ENCODE measurements at regions not wholly inside any gene's neighbourhood (a gene's known extent, or its start where the extent isn't known, plus 50 kb on each side); places are given as distances from the start of the nearest gene placed in this dataset.

DNA sequence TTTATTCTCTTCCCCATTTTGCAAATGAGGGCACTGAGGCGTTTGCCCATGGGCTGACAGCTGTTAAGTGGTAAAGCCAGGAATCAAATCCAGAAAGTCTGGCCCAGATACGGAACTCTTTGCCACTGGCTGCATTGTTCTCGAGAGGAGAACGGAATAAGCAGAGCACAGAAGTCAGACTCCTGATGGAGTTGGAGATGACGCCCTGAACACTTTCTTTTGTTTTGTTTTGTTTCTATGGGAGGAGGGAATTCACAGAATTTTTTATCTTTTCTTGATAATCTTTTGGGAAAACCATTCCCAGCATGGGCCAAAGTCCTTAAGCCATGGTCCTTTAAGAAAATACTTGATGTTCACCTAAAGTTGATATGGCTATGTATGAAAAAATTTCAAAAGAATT, 322.2 kb downstream of the RDH14 start:
- intact Hi-C loops (cut with DNase I), result no loop called here

DNA sequence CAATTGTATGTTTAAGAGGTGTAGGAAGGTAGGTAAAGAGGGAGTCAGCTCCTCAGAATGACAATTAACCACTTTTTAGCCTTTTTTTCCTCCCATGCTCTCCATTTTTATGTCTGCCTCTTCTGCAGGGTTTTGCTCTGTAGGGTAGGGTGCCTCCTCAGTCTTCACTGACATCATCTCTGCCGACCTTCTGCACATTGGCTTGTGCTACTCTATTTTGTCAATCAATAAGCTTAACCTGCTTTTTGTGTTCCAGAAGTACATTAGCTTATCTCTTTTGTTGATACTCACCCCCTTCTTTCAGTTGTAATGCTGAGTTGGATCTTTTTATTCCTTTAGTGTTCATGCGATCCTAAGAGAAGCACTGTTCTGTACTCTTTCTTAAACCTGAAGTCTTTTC, 323.2 kb downstream of the RDH14 start:
- DNase-seq (no peak), ATAC-seq (no peak)
- Histone ChIP-seq H3K4me1 (no peaks in the 10 kb centered on the region), H3K27me3 (no peaks in the 10 kb centered on the region), H3K27ac (no peak overlapping the region), H3K4me3 (no peak overlapping the region), H3K9me3 (no peaks in the 10 kb centered on the region), H3K36me3 (replicated peaks in 1 of 2; ENCODE audit: insufficient read depth in 1 of 2, low read depth in 2 of 2) (no peaks in the 10 kb centered on the region)
- intact Hi-C loops (cut with DNase I), result no loop called here
- 8 to 26% methylated on average over 2 of the region's 2 CpGs for WGBS, 2 donors
- no peak for TF ChIP-seq POLR2A (IDR thresholded peaks at IDR 0.05)
- TF ChIP-seq, protein P1, sequence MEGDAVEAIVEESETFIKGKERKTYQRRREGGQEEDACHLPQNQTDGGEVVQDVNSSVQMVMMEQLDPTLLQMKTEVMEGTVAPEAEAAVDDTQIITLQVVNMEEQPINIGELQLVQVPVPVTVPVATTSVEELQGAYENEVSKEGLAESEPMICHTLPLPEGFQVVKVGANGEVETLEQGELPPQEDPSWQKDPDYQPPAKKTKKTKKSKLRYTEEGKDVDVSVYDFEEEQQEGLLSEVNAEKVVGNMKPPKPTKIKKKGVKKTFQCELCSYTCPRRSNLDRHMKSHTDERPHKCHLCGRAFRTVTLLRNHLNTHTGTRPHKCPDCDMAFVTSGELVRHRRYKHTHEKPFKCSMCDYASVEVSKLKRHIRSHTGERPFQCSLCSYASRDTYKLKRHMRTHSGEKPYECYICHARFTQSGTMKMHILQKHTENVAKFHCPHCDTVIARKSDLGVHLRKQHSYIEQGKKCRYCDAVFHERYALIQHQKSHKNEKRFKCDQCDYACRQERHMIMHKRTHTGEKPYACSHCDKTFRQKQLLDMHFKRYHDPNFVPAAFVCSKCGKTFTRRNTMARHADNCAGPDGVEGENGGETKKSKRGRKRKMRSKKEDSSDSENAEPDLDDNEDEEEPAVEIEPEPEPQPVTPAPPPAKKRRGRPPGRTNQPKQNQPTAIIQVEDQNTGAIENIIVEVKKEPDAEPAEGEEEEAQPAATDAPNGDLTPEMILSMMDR (IDR thresholded peaks at IDR 0.05), result no peak

More for the DNA sequence above, 322.2 kb downstream of the RDH14 start:
- ATAC-seq, result no peak
- TF ChIP-seq, protein P1 (IDR thresholded peaks at IDR 0.05), result no peak
- no peak for TF ChIP-seq POLR2A (IDR thresholded peaks at IDR 0.05)
- Histone ChIP-seq H3K4me3 (no peak overlapping the region), H3K4me1 (no peaks in the 10 kb centered on the region), H3K27ac (no peak overlapping the region), H3K9me3 (no peaks in the 10 kb centered on the region), H3K36me3 (replicated peaks in 1 of 2; ENCODE audit: insufficient read depth in 1 of 2, low read depth in 2 of 2) (no peaks in the 10 kb centered on the region), H3K27me3 (no peaks in the 10 kb centered on the region)
- no peak for DNase-seq
- WGBS, 2 donors, result 62 to 70% methylated on average over 5 of the region's 5 CpGs

DNA sequence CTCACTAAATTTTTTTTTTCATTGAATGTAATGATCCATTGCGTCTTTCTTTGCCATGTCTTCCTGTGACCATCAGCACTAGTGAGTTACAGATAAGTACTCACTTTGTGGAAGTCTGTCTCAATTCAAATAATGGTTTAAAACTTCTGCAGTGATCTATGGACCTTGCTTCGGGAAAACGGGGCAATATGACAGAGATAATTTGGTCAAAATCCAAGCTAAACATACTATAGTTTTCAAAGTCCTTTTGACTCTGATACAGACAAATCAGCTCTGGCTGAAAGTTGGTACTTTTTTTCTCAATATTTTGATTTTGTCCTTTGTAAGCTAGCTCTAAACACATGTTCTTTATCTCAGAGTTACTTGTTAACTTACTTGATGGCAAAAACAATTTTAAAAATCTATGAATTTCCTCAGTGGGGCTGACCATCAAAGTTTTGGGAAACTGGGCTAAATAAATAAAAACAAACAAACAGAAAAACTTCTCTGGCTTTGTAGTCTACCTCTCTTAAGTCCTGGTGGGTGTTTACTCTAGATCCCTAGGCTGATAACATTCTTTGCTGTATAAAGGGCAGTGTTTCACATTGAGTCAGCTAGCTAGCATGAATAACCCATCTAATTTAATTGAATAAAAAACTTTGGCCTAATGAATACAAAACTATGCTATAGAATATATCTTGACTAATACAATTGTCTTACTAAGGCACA, 327.6 kb downstream of the RDH14 start:
- 9 to 21% methylated on average over 3 of the region's 3 CpGs for WGBS, 2 donors
- H3K36me3 ChIP-seq (replicated peaks in 1 of 2; ENCODE audit: insufficient read depth in 1 of 2, low read depth in 2 of 2), result no peaks in the 10 kb centered on the region
- no peak for TF ChIP-seq POLR2A (IDR thresholded peaks at IDR 0.05)
- TF ChIP-seq, protein P1 (IDR thresholded peaks at IDR 0.05), result no peak
- H3K27me3 ChIP-seq, result no peaks in the 10 kb centered on the region
- ATAC-seq (no peak), DNase-seq (no peak)
- no peaks in the 10 kb centered on the region for H3K4me1 ChIP-seq
- intact Hi-C loops (cut with DNase I), result no loop called here
- no peak overlapping the region for H3K4me3 ChIP-seq
- H3K27ac ChIP-seq, result no peak overlapping the region
- H3K9me3 ChIP-seq, result no peaks in the 10 kb centered on the region

DNA sequence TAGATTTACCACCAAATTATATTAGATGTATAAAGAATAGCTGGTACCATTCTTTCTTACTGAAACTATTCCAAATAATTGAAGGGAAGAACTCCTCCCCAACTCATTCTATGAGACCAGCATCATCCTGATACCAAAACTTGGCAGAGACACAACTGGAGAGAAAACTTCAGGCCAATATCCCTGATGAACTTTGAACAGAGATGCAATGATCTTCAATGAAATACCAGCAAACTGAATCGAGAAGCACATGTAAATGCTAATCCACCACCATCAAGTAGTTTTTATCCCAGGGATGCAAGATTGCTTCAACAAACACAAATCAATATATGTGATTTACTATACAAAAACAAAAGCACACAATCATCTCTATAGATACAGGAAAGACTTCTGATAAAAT, 329.8 kb downstream of the RDH14 start:
- WGBS, 2 donors, result 41 to 52% methylated on average over 1 of the region's 1 CpG
- TF ChIP-seq, protein P1 (IDR thresholded peaks at IDR 0.05), result no peak
- TF ChIP-seq POLR2A (IDR thresholded peaks at IDR 0.05), result no peak
- no peaks in the 10 kb centered on the region for H3K9me3 ChIP-seq
- H3K36me3 ChIP-seq (replicated peaks in 1 of 2; ENCODE audit: insufficient read depth in 1 of 2, low read depth in 2 of 2), result no peaks in the 10 kb centered on the region
- H3K27ac ChIP-seq, result no peak overlapping the region
- H3K27me3 ChIP-seq, result no peaks in the 10 kb centered on the region
- no peak overlapping the region for H3K4me3 ChIP-seq
- intact Hi-C loops (cut with DNase I), result no loop called here
- no peaks in the 10 kb centered on the region for H3K4me1 ChIP-seq
- DNase-seq (no peak), ATAC-seq (no peak)

DNA sequence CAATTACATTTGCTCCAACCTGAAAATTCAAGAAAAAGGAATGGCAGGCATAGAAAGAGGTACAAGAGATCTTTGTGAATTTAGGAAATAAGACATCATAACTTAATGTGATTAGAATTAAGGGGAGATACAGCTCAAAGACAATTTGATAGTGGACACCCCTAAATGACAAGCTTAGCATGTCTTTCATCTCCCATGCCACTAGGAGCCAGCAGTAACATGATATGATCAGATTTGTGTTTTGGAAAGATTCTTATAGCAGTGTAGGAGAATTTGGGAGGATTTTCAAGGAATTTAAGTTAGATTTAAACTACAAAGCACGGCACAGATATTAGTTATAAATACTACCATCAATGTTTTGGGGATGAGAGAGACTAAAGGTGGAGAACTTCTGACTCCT, 340.8 kb downstream of the RDH14 start:
- WGBS, 2 donors, result 0% methylated on average over 1 of the region's 1 CpG
- TF ChIP-seq POLR2A (IDR thresholded peaks at IDR 0.05), result no peak
- TF ChIP-seq, protein P1 (IDR thresholded peaks at IDR 0.05), result no peak
- DNase-seq, result no peak
- intact Hi-C loops (cut with DNase I), result no loop called here
- ATAC-seq, result no peak
- Histone ChIP-seq H3K4me3 (no peak overlapping the region), H3K27me3 (no peaks in the 10 kb centered on the region), H3K27ac (no peak overlapping the region), H3K9me3 (no peaks in the 10 kb centered on the region), H3K4me1 (no peaks in the 10 kb centered on the region), H3K36me3 (replicated peaks in 1 of 2; ENCODE audit: insufficient read depth in 1 of 2, low read depth in 2 of 2) (no peaks in the 10 kb centered on the region)
